WTC11 (cell line): ENCODE measurements at regions not wholly inside any gene's neighbourhood (a gene's known extent, or its start where the extent isn't known, plus 50 kb on each side); places are given as distances from the start of the nearest gene placed in this dataset.

Experiments
- CBFB ChIP-seq: sonication (generic); formaldehyde crosslinking; IDR thresholded peaks from 2 replicates; pipeline ENCODE4 v1.8.1; 2022; ENCODE audit warnings: mild to moderate bottlenecking, low read depth, missing genetic modification reagents
- FOXJ3 ChIP-seq: sonication (generic); formaldehyde crosslinking; IDR thresholded peaks from 2 replicates; pipeline ENCODE4 v1.9.0; 2021; ENCODE audit warnings: missing genetic modification reagents, mild to moderate bottlenecking, borderline replicate concordance
- HMGA2 ChIP-seq: fragments of 250-450 bp; sonication (Bioruptor Pico); IDR thresholded peaks from 2 replicates; pipeline ENCODE4 v1.4.0; 2021; ENCODE audit warnings: mild to moderate bottlenecking, moderate library complexity
- JAZF1 ChIP-seq: fragments of 250-450 bp; sonication (Bioruptor Pico); IDR thresholded peaks from 2 replicates; pipeline ENCODE4 v1.9.0; 2021; ENCODE audit warnings: moderate library complexity, mild to moderate bottlenecking, inconsistent platforms
- NR3C1 ChIP-seq: sonication (generic); formaldehyde crosslinking; conservative IDR thresholded peaks from 2 replicates; pipeline ENCODE4 v1.8.1; 2023; ENCODE audit warnings: low read depth, mild to moderate bottlenecking, missing genetic modification reagents
- TEAD4 ChIP-seq: sonication (generic); formaldehyde crosslinking; IDR thresholded peaks from 2 replicates; pipeline ENCODE4 v1.8.0; 2022; ENCODE audit warnings: mild to moderate bottlenecking, missing genetic modification reagents
- ZBTB21 ChIP-seq: sonication (generic); formaldehyde crosslinking; IDR thresholded peaks from 2 replicates; pipeline ENCODE4 v1.8.1; 2023; ENCODE audit warnings: mild to moderate bottlenecking, missing genetic modification reagents, borderline replicate concordance
- ZNF317 ChIP-seq: sonication (generic); formaldehyde crosslinking; IDR thresholded peaks from 2 replicates; pipeline ENCODE4 v1.8.1; 2023; ENCODE audit warnings: low read depth, mild to moderate bottlenecking, moderate library complexity, missing genetic modification reagents, borderline replicate concordance
- TF ChIP-seq, protein P1 (sequence below): fragments of 200-600 bp; IDR thresholded peaks from 2 replicates; pipeline ENCODE4 v1.8.0; 2022; ENCODE audit warnings: antibody characterized with exemption
- TF ChIP-seq, protein P2 (sequence below): sonication (generic); formaldehyde crosslinking; IDR thresholded peaks from 2 replicates; pipeline ENCODE4 v1.8.0; 2022; ENCODE audit warnings: mild to moderate bottlenecking, missing genetic modification reagents

DNA sequence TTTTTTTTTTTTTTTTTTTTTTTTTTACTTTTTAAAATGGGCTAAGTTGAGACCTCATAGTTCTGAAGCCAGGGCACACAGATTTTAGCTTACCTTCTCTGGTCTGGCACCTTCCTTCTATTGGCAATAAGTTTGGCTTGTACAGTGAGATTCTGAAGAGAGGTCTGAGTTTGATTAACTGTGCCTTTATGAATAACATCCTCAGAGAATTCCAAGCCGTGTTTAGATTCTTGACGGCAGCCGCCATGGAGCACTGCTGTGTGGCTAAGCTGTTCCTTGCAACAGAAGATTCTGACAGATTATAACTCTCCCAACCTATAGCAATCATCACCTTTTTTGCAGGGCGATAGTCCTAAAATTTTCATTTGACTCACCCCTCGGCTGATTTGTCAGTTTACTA, 354.9 kb upstream of the FAR2 start:
- no peak for TF ChIP-seq ZNF317 (CRISPR knock-in tag)
- no peak for TF ChIP-seq HMGA2 (CRISPR knock-in tag)
- no peak for TF ChIP-seq ZBTB21 (CRISPR knock-in tag)
- TF ChIP-seq, protein P1, sequence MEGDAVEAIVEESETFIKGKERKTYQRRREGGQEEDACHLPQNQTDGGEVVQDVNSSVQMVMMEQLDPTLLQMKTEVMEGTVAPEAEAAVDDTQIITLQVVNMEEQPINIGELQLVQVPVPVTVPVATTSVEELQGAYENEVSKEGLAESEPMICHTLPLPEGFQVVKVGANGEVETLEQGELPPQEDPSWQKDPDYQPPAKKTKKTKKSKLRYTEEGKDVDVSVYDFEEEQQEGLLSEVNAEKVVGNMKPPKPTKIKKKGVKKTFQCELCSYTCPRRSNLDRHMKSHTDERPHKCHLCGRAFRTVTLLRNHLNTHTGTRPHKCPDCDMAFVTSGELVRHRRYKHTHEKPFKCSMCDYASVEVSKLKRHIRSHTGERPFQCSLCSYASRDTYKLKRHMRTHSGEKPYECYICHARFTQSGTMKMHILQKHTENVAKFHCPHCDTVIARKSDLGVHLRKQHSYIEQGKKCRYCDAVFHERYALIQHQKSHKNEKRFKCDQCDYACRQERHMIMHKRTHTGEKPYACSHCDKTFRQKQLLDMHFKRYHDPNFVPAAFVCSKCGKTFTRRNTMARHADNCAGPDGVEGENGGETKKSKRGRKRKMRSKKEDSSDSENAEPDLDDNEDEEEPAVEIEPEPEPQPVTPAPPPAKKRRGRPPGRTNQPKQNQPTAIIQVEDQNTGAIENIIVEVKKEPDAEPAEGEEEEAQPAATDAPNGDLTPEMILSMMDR: no peak
- TF ChIP-seq, protein P2, sequence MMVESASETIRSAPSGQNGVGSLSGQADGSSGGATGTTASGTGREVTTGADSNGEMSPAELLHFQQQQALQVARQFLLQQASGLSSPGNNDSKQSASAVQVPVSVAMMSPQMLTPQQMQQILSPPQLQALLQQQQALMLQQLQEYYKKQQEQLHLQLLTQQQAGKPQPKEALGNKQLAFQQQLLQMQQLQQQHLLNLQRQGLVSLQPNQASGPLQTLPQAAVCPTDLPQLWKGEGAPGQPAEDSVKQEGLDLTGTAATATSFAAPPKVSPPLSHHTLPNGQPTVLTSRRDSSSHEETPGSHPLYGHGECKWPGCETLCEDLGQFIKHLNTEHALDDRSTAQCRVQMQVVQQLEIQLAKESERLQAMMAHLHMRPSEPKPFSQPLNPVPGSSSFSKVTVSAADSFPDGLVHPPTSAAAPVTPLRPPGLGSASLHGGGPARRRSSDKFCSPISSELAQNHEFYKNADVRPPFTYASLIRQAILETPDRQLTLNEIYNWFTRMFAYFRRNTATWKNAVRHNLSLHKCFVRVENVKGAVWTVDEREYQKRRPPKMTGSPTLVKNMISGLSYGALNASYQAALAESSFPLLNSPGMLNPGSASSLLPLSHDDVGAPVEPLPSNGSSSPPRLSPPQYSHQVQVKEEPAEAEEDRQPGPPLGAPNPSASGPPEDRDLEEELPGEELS (CRISPR knock-in tag): no peak
- no peak for TF ChIP-seq JAZF1 (CRISPR knock-in tag)
- TF ChIP-seq CBFB: no peak
- TF ChIP-seq TEAD4 (CRISPR knock-in tag): no peak
- TF ChIP-seq FOXJ3 (CRISPR knock-in tag): no peak
- no peak for TF ChIP-seq NR3C1 (CRISPR knock-in tag)
